Epithelial cell of esophagus (primary cell): ENCODE measurements at regions not wholly inside any gene's neighbourhood (a gene's known extent, or its start where the extent isn't known, plus 50 kb on each side); places are given as distances from the start of the nearest gene placed in this dataset.

Source experiments
- DNase-seq: peaks from one replicate; pipeline ENCODE4 v3.0.0; 2010; ENCODE audit warnings: low read depth
- H3K4me3 ChIP-seq: 2 replicates; pipeline ENCODE4 v1.5.1; 2011; ENCODE audit warnings: mild to moderate bottlenecking, low read length, control low read depth
- TF ChIP-seq, protein P1 (sequence below): IDR thresholded peaks from 2 replicates; pipeline ENCODE4 v1.5.1; 2011; ENCODE audit warnings: low read depth, mild to moderate bottlenecking, low read length, control low read depth, inconsistent platforms; ENCODE audit not compliant: insufficient read depth; ENCODE audit errors: missing control alignments

GRCh38 chr2:140067661-140068060 lies 1287.5 kb upstream of the NXPH2 start:
- TF ChIP-seq, protein P1, sequence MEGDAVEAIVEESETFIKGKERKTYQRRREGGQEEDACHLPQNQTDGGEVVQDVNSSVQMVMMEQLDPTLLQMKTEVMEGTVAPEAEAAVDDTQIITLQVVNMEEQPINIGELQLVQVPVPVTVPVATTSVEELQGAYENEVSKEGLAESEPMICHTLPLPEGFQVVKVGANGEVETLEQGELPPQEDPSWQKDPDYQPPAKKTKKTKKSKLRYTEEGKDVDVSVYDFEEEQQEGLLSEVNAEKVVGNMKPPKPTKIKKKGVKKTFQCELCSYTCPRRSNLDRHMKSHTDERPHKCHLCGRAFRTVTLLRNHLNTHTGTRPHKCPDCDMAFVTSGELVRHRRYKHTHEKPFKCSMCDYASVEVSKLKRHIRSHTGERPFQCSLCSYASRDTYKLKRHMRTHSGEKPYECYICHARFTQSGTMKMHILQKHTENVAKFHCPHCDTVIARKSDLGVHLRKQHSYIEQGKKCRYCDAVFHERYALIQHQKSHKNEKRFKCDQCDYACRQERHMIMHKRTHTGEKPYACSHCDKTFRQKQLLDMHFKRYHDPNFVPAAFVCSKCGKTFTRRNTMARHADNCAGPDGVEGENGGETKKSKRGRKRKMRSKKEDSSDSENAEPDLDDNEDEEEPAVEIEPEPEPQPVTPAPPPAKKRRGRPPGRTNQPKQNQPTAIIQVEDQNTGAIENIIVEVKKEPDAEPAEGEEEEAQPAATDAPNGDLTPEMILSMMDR = no peak
- no peak overlapping the region for H3K4me3 ChIP-seq
- DNase-seq = no peak

- H3K4me3 ChIP-seq = no peak overlapping the region
- no peak for DNase-seq
- TF ChIP-seq, protein P1 = no peak
These were observed 1284.1 kb upstream of the NXPH2 start for GRCh38 chr2:140064243-140064642.

DNA sequence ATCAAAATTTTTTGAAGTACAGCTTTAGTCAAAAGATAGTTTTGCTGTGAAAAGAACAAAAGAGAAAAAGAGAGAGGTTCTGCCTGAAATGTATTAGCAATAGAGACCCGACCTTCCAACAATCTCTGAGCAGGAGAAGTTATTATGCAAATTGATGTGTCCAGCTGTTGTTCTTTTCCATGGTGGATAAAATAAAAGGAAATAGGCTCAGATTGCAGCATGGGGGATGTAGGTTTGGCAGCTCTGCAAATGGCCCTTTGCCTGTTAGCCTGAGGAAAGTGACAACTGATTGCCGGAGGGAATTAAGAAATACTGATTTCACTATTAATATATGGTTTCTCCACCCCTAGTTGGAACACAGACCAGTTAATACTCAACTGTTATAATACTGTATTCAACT lies 1283.2 kb upstream of the NXPH2 start:
- TF ChIP-seq, protein P1 = no peak
- no peak overlapping the region for H3K4me3 ChIP-seq
- no peak for DNase-seq

GRCh38 chr2:140061240-140061639 lies 1281.0 kb upstream of the NXPH2 start:
- no peak for DNase-seq
- H3K4me3 ChIP-seq = no peak overlapping the region
- TF ChIP-seq, protein P1 = no peak

DNA sequence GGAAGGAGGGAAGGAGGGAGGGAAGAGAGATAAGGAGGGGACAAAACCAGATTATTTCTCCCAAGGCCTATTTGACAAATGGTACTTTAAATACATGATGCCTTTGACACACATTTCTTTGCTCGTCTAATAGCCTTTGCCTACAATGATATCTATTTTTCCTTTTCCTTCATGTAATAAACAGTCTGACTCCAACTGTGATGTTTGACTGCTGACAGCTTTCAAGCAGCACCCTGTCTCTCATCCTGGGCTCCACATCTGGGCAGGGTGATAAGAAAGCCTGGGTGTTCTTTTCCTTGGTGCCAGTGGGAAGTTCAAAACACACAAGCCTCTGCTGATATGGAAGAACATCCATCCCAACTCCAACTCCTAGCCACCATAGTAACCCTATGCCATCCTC lies 1277.7 kb upstream of the NXPH2 start:
- TF ChIP-seq, protein P1 = no peak
- H3K4me3 ChIP-seq = no peak overlapping the region
- no peak for DNase-seq

DNA sequence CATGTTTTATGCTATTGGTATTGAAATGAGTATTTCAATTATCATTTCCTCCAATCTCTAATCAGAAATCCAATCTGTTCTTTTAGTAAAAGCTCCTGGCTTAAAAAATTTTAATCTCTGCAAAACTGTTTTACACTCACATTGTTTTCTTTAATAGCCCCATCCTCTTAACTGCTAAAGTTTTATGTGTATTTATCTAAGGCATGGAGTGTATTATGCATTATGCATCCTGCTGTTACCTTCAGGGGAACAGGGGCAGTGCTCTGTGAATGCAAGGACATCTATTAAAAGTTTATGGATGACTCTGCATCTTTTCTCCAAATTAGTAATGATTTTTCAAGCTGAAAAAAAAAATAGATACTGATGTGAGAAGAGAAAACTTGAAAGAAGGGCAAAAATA lies 1261.6 kb upstream of the NXPH2 start:
- H3K4me3 ChIP-seq = no peak overlapping the region
- TF ChIP-seq, protein P1 = no peak
- no peak for DNase-seq

GRCh38 chr2:140041239-140041638 lies 1261.0 kb upstream of the NXPH2 start:
- no peak for DNase-seq
- H3K4me3 ChIP-seq = no peak overlapping the region
- TF ChIP-seq, protein P1 = no peak
